GM19467 (cell line): ENCODE measurements at regions not wholly inside any gene's neighbourhood (a gene's known extent, or its start where the extent isn't known, plus 50 kb on each side); places are given as distances from the start of the nearest gene placed in this dataset.
"Not testable (repeated sequence)": the region's sequence is repeated elsewhere in the genome, so short reads cannot be mapped to it uniquely, and the experiment has no call there.

Experiments used
- ATAC-seq: cut with Tn5 transposase; IDR thresholded peaks from one replicate; pipeline ENCODE4 v1.9.1; 2021; ENCODE audit warnings: mild to moderate bottlenecking, moderate library complexity; ENCODE audit not compliant: unreplicated experiment

- ATAC-seq, result no peak
Observed at GRCh38 chr2:149686136-149687051, 98.8 kb upstream of the MMADHC start.

- not testable (repeated sequence) for ATAC-seq
Observed at GRCh38 chr2:149685401-149685800, 97.8 kb upstream of the MMADHC start.

GRCh38 chr2:149679286-149679685, 91.7 kb upstream of the MMADHC start:
- ATAC-seq, result no peak

GRCh38 chr2:149677416-149677815, 89.8 kb upstream of the MMADHC start:
- ATAC-seq, result no peak

- ATAC-seq, result no peak
Observed at GRCh38 chr2:149670086-149670485, 82.5 kb upstream of the MMADHC start.

GRCh38 chr2:149666809-149667320, 79.3 kb upstream of the MMADHC start:
- ATAC-seq, result no peak

- no peak for ATAC-seq
Observed at GRCh38 chr2:149664896-149665295, 77.3 kb upstream of the MMADHC start.

GRCh38 chr2:149662556-149662955, 75.0 kb upstream of the MMADHC start:
- no peak for ATAC-seq

- no peak for ATAC-seq
Observed at GRCh38 chr2:149661844-149662243, 74.3 kb upstream of the MMADHC start.

- ATAC-seq, result no peak
Observed at GRCh38 chr2:149658553-149658952, 71.0 kb upstream of the MMADHC start.

GRCh38 chr2:149657401-149658040, 69.9 kb upstream of the MMADHC start:
- no peak for ATAC-seq

GRCh38 chr2:149656996-149657395, 69.4 kb upstream of the MMADHC start:
- no peak for ATAC-seq

- ATAC-seq, result no peak
Observed at GRCh38 chr2:149653831-149654445, 66.4 kb upstream of the MMADHC start.

- ATAC-seq, result no peak
Observed at GRCh38 chr2:149652926-149653325, 65.4 kb upstream of the MMADHC start.

GRCh38 chr2:149652526-149652925, 65.0 kb upstream of the MMADHC start:
- ATAC-seq, result no peak

GRCh38 chr2:149651229-149651628, 63.7 kb upstream of the MMADHC start:
- ATAC-seq, result no peak

GRCh38 chr2:149650006-149650405, 62.4 kb upstream of the MMADHC start:
- ATAC-seq, result no peak

GRCh38 chr2:149648282-149649030, 60.9 kb upstream of the MMADHC start:
- no peak for ATAC-seq

GRCh38 chr2:149645391-149645790, 57.8 kb upstream of the MMADHC start:
- ATAC-seq, result no peak
